ENCODE measurements at regions not wholly inside any gene's neighbourhood (a gene's known extent, or its start where the extent isn't known, plus 50 kb on each side); places are given as distances from the start of the nearest gene placed in this dataset.
"Not testable (repeated sequence)": the region's sequence is repeated elsewhere in the genome, so short reads cannot be mapped to it uniquely, and the experiment has no call there.

GRCh38 chr15:20095699-20096303 lies 445.8 kb downstream of the GOLGA6L6 start:
- H3K9ac ChIP-seq (ENCODE audit: low read depth, low read length); H3K4me1 ChIP-seq (ENCODE audit: control insufficient read depth, insufficient read depth, low read length); ATAC-seq (ENCODE audit: low read depth); H3K27me3 ChIP-seq (ENCODE audit: control insufficient read depth, insufficient read depth, low read length); H4K91ac ChIP-seq (ENCODE audit: insufficient read depth, low read depth, low read length); H2BK5ac ChIP-seq (ENCODE audit: low read depth, low read length, poor library complexity, severe bottlenecking); POLR2A ChIA-PET (ENCODE audit: unreplicated experiment); H3K56ac ChIP-seq (ENCODE audit: extremely low read depth, insufficient read depth, low read length); H3K79me1 ChIP-seq (ENCODE audit: low read depth in 1 of 2, low read length in 2 of 2); dilution Hi-C loops (cut with HindIII; ENCODE audit: low sequenced_read_pairs, unreplicated experiment); H4K8ac ChIP-seq (ENCODE audit: low read depth in 2 of 2, low read length in 2 of 2); H3K23ac ChIP-seq (ENCODE audit: low read depth, low read length); H2BK15ac ChIP-seq (ENCODE audit: low read depth, low read length); H3K4ac ChIP-seq (ENCODE audit: low read depth, low read length); H3K14ac ChIP-seq (replicated peaks; ENCODE audit: low read depth, low read length); H3K4me2 ChIP-seq (ENCODE audit: low read depth, low read length); H2AFZ ChIP-seq (replicated peaks; ENCODE audit: low read length, poor library complexity); H2BK20ac ChIP-seq (ENCODE audit: low read depth, low read length); BruUV-seq (replicated peaks); H2AK5ac ChIP-seq (ENCODE audit: low read depth, low read length); H3K4me3 ChIP-seq (ENCODE audit: insufficient read depth, low read depth, low read length); CTCF ChIA-PET; H3K9me1 ChIP-seq (ENCODE audit: insufficient read depth, low read length); intact Hi-C loops (cut with micrococcal nuclease); H3K18ac ChIP-seq (ENCODE audit: low read depth, low read length); H3K36me3 ChIP-seq (ENCODE audit: control insufficient read depth, insufficient read depth, low read length); in situ Hi-C loops (cut with MboI; ENCODE audit: low sequenced_read_pairs); DNase-seq; H3K9me3 ChIP-seq (ENCODE audit: control insufficient read depth, insufficient read depth, low read length); H4K5ac ChIP-seq (ENCODE audit: low read depth, low read length); H3K27ac ChIP-seq (ENCODE audit: insufficient read depth, low read length); H2AK9ac ChIP-seq (replicated peaks; ENCODE audit: low read depth, low read length, poor library complexity); H2BK120ac ChIP-seq (ENCODE audit: low read depth, low read length); H4K20me1 ChIP-seq (ENCODE audit: insufficient read depth, low read length): not testable (repeated sequence)
- no CpG with 5 or more reads among the region's 6 CpGs for WGBS, 2 experiments (ENCODE audit: extremely low coverage in 2 of 2, insufficient read length in 1 of 2)

GRCh38 chr15:20089541-20089940 lies 452.1 kb downstream of the GOLGA6L6 start:
- H3K23ac ChIP-seq (ENCODE audit: low read depth, low read length); H3K4ac ChIP-seq (ENCODE audit: low read depth, low read length); H3K79me1 ChIP-seq (ENCODE audit: low read depth in 1 of 2, low read length in 2 of 2); intact Hi-C loops (cut with micrococcal nuclease); POLR2A ChIA-PET (ENCODE audit: unreplicated experiment); H2AFZ ChIP-seq (replicated peaks; ENCODE audit: low read length, poor library complexity); CTCF ChIA-PET; H2BK15ac ChIP-seq (ENCODE audit: low read depth, low read length); H4K5ac ChIP-seq (ENCODE audit: low read depth, low read length); in situ Hi-C loops (cut with MboI; ENCODE audit: low sequenced_read_pairs); H3K4me2 ChIP-seq (ENCODE audit: low read depth, low read length); H4K91ac ChIP-seq (ENCODE audit: insufficient read depth, low read depth, low read length); H4K8ac ChIP-seq (ENCODE audit: low read depth in 2 of 2, low read length in 2 of 2); H2AK9ac ChIP-seq (replicated peaks; ENCODE audit: low read depth, low read length, poor library complexity); H3K14ac ChIP-seq (replicated peaks; ENCODE audit: low read depth, low read length); ATAC-seq (ENCODE audit: low read depth); H3K9me3 ChIP-seq (ENCODE audit: control insufficient read depth, insufficient read depth, low read length); H2BK5ac ChIP-seq (ENCODE audit: low read depth, low read length, poor library complexity, severe bottlenecking); H3K36me3 ChIP-seq (ENCODE audit: control insufficient read depth, insufficient read depth, low read length); H4K20me1 ChIP-seq (ENCODE audit: insufficient read depth, low read length); H3K4me3 ChIP-seq (ENCODE audit: insufficient read depth, low read depth, low read length); BruUV-seq (replicated peaks); H2BK20ac ChIP-seq (ENCODE audit: low read depth, low read length); H2BK120ac ChIP-seq (ENCODE audit: low read depth, low read length); H3K27me3 ChIP-seq (ENCODE audit: control insufficient read depth, insufficient read depth, low read length); H3K18ac ChIP-seq (ENCODE audit: low read depth, low read length); H3K56ac ChIP-seq (ENCODE audit: extremely low read depth, insufficient read depth, low read length); H3K4me1 ChIP-seq (ENCODE audit: control insufficient read depth, insufficient read depth, low read length); dilution Hi-C loops (cut with HindIII; ENCODE audit: low sequenced_read_pairs, unreplicated experiment); H3K9me1 ChIP-seq (ENCODE audit: insufficient read depth, low read length); DNase-seq; H2AK5ac ChIP-seq (ENCODE audit: low read depth, low read length); H3K9ac ChIP-seq (ENCODE audit: low read depth, low read length); H3K27ac ChIP-seq (ENCODE audit: insufficient read depth, low read length): not testable (repeated sequence)
- WGBS, 2 experiments (ENCODE audit: extremely low coverage in 2 of 2, insufficient read length in 1 of 2) = 40% methylated on average over 1 of the region's 4 CpGs; no CpG with 5 or more reads in 1 of the 2 experiments
